ENCODE measurements at regions not wholly inside any gene's neighbourhood (a gene's known extent, or its start where the extent isn't known, plus 50 kb on each side); places are given as distances from the start of the nearest gene placed in this dataset.

DNA sequence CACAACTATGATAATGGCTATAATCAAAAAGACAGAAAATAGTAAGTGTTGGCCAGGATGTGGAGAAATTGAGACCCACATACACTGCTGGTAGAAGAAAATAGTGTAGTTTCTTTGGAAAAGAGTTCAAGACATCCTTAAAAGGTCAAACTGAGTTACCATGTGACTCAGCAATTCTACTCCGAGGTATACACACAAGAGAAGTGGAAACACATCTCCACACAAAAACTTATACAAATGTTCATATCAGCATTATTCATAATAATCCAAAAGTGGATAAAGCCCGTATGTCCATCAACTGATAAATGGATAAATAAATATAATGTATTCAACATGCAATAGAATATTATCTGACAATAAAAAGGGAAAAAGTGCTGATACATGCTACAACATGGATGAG, 532.2 kb downstream of the NR2F1-AS1 start:
- TF ChIP-seq IRF4 (IDR thresholded peaks at IDR 0.05; ENCODE audit: low read depth, low read length) (no peak), NR2C2 (IDR thresholded peaks at IDR 0.05; ENCODE audit: borderline replicate concordance, control insufficient read depth, insufficient read length, low read depth) (no peak), BCL11A (IDR thresholded peaks at IDR 0.05; ENCODE audit: low read depth, low read length) (no peak), SREBF2 (IDR thresholded peaks at IDR 0.05; ENCODE audit: low read length) (no peak), BHLHE40 (IDR thresholded peaks at IDR 0.05; ENCODE audit: borderline replicate concordance in 1 of 2, low read depth in 2 of 2, low read length in 1 of 2) (no peak), EP300 (IDR thresholded peaks at IDR 0.05; ENCODE audit: borderline replicate concordance in 1 of 2, control insufficient read depth in 1 of 2, low read depth in 2 of 2, low read length in 2 of 2) (no peak), NR2F1 (conservative IDR thresholded peaks at IDR 0.05) (no peak), HDAC6 (IDR thresholded peaks at IDR 0.05; ENCODE audit: unreplicated experiment) (no peak), BACH1 (IDR thresholded peaks at IDR 0.05; ENCODE audit: borderline replicate concordance) (no peak), SUPT20H (IDR thresholded peaks at IDR 0.05; ENCODE audit: borderline replicate concordance, control insufficient read depth, low read depth, low read length) (no peak), CREB1 (IDR thresholded peaks at IDR 0.05; ENCODE audit: low read depth) (no peak)
- TF ChIP-seq, protein P1, sequence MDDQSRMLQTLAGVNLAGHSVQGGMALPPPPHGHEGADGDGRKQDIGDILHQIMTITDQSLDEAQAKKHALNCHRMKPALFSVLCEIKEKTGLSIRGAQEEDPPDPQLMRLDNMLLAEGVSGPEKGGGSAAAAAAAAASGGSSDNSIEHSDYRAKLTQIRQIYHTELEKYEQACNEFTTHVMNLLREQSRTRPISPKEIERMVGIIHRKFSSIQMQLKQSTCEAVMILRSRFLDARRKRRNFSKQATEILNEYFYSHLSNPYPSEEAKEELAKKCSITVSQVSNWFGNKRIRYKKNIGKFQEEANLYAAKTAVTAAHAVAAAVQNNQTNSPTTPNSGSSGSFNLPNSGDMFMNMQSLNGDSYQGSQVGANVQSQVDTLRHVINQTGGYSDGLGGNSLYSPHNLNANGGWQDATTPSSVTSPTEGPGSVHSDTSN (IDR thresholded peaks at IDR 0.05; ENCODE audit: insufficient replicate concordance, low read depth, low read length) = no peak
- TF ChIP-seq, protein P2, sequence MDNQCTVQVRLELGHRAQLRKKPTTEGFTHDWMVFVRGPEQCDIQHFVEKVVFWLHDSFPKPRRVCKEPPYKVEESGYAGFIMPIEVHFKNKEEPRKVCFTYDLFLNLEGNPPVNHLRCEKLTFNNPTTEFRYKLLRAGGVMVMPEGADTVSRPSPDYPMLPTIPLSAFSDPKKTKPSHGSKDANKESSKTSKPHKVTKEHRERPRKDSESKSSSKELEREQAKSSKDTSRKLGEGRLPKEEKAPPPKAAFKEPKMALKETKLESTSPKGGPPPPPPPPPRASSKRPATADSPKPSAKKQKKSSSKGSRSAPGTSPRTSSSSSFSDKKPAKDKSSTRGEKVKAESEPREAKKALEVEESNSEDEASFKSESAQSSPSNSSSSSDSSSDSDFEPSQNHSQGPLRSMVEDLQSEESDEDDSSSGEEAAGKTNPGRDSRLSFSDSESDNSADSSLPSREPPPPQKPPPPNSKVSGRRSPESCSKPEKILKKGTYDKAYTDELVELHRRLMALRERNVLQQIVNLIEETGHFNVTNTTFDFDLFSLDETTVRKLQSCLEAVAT (IDR thresholded peaks at IDR 0.05) = no peak
- intact Hi-C loops (cut with micrococcal nuclease; ENCODE audit: unreplicated experiment) = no loop called here
- Histone ChIP-seq H3K9ac (ENCODE audit: control insufficient read depth, insufficient read depth, low read length) (no peak overlapping the region), H3K9me3 (replicated peaks; ENCODE audit: control insufficient read depth, insufficient read depth, low read length) (no peaks in the 10 kb centered on the region), H3K36me3 (ENCODE audit: control insufficient read depth in 2 of 2, insufficient read depth in 2 of 2, low read length in 1 of 2) (no peaks in the 10 kb centered on the region), H3K79me2 (ENCODE audit: control insufficient read depth, insufficient read depth, low read length) (no peaks in the 10 kb centered on the region), H3K4me1 (ENCODE audit: control insufficient read depth, insufficient read depth, low read length) (no peaks in the 10 kb centered on the region), H3K27ac (ENCODE audit: control insufficient read depth, insufficient read depth) (no peak overlapping the region), H3K4me2 (ENCODE audit: control insufficient read depth, insufficient read depth) (no peak overlapping the region), H4K20me1 (ENCODE audit: control insufficient read depth, insufficient read depth) (no peaks in the 10 kb centered on the region), H3K27me3 (replicated peaks in 1 of 2; ENCODE audit: control insufficient read depth in 2 of 2, insufficient read depth in 2 of 2, low read length in 1 of 2) (no peaks in the 10 kb centered on the region), H2AFZ (ENCODE audit: control insufficient read depth, low read depth, low read length) (no peak overlapping the region), H3K4me3 (no peak overlapping the region)
- ChIA-PET SMC1A (ENCODE audit: uncharacterized antibody, unreplicated experiment) (no interaction called here), RAD21 (ENCODE audit: unreplicated experiment) (no interaction called here), CTCF (no interaction called here), POLR2A (no interaction called here)
- FAIRE-seq = no peak
- 41% methylated on average over 2 of the region's 2 CpGs for WGBS (ENCODE audit: insufficient coverage, insufficient replicate concordance, low lambda C conversion rate, missing lambda C conversion rate)
- in situ Hi-C loops (cut with MboI) = no loop called here
- ATAC-seq = no peak
- DNase-seq (ENCODE audit: low read depth, low spot score) = no peak
- no TSS peak for BruUV-seq (replicated peaks)

Data from GM12878 (cell line).